OCI-M2 (cell line): ENCODE measurements at regions not wholly inside any gene's neighbourhood (a gene's known extent, or its start where the extent isn't known, plus 50 kb on each side); places are given as distances from the start of the nearest gene placed in this dataset.

Source experiments
- DNase-seq: peaks from one replicate; lab custom pipeline; 2025; ENCODE audit not compliant: unreplicated experiment; lab: John Stamatoyannopoulos, UW

DNA sequence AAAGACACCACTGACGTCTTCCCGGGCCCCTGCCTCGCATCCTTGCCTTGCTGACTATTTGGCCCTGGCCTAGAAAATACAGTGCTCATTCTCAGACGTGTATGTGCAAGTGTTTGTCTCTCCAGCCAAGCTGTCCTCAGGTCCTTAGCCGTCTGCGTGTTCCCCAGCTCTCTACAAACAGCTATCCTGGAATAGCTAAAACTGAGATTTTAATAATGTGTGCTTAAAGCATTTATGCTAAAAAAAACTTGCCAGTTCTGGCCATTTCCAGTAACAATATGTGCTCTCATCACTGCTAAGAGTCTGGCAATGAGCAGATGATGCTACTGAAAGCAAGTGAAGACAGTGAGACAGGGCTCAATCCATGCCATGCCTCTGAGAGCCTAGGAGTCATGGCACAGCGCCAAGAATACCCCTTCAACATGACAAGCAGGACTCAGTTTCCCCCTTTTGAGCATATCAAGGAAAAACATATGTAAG, 55.7 kb downstream of the IRF2BP2 start:
- DNase-seq, result no peak

DNA sequence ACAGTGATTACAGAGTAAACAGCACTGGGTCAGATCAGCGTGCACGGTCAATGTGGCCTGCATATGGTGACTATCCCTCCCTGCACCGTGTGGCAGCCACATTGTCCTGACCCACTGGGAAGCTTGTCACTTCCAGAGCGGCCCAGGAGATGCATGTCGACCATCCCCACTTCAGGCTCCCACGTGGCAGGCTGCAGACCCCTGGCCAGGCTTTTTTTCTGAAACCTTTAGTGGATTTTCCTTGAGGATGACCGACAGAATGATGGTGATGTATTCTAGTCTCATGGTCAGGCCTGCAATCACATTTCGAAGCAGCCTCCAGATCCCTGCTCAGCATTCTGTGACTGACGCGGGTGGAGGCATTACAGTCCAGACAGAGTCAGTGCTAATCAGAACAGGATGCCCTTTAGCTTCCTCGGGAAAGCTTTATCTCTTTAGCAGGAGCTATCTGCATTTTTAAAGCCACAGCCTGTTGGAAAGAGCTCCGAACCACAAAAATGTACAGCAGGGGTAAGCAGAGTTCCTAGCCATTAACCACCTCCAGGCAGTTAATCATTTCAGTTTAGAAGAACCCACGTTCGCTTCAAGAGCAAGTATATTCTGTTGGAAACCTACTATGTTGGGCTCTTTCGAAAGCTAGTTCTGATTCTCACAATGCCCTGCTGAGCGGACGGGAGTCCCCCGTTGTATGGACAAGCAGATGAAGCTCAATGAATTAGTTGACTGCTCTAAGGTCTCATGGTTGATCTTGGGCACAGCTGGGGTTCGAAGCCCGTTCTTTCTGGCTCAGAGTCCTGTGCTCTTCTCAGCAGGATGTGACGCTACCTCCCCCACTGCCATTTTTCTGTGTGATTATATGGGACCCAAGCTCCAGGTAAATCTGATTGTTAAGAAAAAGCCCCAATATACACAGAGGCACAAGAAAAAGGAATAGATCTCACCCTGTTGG, 56.5 kb downstream of the IRF2BP2 start:
- DNase-seq, result peak; percentile 58

GRCh38 chr1:234551032-234551378, 59.0 kb downstream of the IRF2BP2 start:
- no peak for DNase-seq

- no peak for DNase-seq
These were observed 59.5 kb downstream of the IRF2BP2 start for GRCh38 chr1:234550341-234551031.

DNA sequence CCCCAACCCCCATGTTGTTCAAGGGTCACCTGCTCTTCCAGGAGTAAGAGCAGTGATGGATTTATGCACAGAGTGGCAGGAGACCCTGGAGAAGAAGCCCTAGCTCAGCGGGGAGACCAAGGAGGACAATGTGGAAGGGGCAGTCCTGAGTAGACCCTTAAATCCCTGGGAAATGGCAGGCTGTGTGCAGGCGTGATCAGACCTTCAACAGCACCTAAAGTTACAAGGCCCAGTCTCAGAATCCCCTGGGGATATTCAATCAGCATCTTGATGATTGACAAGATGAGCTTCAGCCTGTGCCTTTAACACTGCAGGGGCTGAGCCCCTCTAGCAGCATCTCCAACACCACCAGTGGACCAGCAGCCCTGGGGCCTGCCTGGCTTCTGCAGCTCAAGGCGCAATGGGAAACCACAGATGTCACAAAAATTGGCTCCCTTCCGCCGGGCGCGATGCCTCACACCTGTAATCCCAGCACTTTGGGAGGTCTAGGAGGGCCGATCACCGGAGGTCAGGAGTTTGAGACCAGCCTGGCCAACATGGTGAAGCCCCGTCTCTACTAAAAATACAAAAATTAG, 60.4 kb downstream of the IRF2BP2 start:
- no peak for DNase-seq

DNA sequence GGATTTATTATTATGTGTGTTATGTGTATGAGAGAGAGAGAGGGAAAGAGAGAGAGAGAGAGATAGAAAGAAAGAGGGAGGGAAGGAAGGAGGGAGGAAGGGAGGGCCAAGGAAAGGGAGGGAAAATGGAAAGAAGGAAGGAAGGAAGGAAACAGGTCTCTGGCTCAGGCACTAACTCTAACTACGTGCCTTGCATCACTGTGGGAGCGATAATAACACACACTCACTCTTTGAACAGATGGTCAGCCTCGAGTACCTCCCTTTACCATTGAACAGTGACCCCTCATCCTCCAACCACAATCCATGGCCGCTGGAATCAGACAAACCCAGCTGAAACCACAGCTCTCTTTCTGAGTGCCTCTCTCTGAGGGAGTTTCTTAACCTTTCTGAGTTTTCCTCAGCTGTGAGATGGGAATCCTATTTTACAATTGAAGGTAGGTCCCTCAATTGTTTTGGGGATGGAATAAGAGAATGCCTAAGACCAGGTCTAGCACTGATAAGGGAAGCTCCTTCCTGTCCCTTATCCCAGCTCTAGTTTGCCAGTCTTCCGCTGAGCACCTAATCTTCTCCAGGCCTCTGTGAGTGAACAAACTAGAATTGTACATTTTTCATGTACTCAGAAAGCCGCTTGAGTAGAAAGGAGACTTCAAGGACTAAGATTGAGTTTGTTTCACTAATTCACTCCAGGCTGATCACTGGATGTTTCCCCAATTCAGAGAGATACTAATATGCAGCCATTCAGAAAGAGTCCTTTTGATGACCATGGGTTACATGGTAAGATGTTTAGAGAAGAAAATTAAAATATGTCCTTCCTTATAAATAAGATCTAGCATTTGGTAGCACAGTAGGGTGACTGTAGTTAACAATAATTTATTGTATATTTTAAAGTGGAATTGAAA, 62.8 kb downstream of the IRF2BP2 start:
- DNase-seq, result peak; percentile 39

DNA sequence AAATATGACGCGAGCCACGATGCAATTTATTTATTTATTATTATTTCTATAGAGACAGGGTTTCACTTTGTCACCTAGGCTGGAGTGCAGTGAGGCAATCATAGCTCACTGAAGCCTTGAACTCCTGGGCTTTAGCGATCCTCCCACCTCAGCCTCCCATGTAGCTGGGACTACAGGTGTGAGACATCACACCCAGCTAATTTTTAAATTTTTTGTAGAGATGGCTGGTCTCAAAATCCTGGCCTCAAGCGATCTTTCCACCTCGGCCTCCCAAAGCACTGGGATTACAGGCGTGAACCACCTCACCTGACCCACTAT, 63.6 kb downstream of the IRF2BP2 start:
- no peak for DNase-seq

DNA sequence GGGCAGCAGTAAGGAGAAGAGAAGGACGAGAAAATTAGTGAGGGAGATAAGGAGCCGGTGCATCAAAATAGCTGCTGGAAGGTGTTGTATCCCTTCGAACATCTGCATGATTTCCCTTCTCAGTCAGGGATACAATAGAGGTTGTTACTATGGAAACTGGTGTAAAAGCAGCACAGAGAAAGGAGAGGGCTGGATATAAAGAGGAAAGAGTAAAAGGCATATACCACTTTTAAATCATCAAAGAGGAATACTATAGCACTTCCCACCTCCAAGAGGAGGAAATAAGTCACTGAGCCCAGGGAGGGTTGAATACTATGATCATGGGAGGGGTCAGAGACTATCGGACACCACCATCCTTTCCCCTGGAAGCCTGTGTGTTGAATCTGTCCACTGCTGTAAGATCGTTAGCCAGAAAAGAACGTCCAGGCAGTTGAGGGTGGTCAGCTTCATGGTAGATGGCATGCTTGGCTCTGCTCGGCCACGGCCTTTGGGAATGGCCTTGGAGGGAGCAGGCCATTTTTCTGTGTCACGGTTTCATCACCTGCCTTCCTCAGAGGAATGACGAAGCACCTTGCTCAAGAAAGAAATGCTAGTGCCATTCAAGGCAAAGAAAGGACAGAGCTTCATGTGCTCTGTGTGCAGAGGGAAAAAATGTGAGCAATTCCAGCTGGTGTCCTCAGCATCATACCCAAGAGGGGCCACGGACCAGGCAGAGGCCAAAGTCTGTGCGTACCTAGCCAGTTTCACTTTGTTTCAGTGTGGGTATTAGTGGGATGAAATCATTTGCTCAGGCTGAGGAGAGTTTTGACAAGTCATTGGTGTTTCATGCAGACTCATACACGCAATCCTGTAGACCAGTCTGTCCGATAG, 64.2 kb downstream of the IRF2BP2 start:
- no peak for DNase-seq

GRCh38 chr1:234544087-234544579, 65.2 kb upstream of the TARBP1 start:
- no peak for DNase-seq

GRCh38 chr1:234543442-234544086, 64.6 kb upstream of the TARBP1 start:
- DNase-seq, result no peak

- no peak for DNase-seq
These were observed 63.4 kb upstream of the TARBP1 start for GRCh38 chr1:234542211-234542850.

- no peak for DNase-seq
These were observed 62.5 kb upstream of the TARBP1 start for GRCh38 chr1:234541286-234541975.

DNA sequence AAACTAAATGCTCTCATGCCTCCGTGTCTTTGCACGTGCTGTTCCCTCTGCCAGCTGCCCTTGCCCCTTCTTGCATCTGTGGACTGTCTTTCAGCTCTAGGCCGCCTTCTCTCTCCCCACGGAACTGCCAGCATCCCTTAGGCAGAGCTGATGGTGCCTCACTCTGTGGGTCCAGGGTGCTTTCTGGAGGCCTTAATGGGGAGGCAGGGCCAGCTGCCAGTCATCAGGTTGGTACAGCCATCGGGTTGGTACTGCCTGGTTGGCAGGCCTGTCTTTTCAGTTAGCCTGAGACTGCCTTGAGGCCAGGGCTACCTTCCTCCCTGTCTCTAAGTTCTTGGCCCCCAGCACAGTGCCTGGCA, 61.4 kb upstream of the TARBP1 start:
- DNase-seq, result no peak

GRCh38 chr1:234539666-234540403, 60.9 kb upstream of the TARBP1 start:
- DNase-seq, result no peak

DNA sequence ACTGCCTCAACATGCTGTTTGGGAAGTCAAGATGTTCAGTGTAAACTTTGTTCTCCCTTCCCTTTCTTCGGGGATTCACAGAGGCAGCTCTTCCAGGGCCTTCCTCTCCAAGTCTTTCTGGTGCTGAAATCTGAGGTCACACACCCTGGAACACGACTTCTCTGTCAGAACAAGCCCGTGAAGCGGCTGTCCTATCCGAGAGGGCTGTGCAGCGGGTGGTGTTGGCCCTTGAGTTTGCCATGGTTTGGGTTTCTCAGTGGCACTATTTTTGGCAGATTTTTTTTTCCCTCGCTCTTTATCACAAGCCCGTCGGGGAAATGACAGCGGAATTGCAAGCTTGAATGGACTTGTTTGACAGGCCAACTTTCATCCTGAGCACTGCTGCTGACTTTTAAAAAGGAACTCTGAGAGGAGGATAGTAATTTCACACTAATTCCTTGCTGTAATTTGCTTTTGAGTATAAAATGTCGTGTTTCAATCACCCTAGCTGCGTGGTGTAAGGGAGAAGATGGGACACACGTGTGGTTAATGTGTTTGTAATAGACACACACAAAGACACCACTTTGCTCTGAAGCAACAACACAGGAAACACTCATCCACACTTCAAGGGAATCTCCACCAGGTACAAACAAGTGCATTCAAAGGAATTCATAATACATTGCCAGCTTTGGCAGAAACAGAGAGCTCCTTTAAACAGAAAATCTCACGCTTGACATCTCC, 60.1 kb upstream of the TARBP1 start:
- DNase-seq, result no peak

- DNase-seq, result no peak
These were observed 59.2 kb upstream of the TARBP1 start for GRCh38 chr1:234538062-234538731.

DNA sequence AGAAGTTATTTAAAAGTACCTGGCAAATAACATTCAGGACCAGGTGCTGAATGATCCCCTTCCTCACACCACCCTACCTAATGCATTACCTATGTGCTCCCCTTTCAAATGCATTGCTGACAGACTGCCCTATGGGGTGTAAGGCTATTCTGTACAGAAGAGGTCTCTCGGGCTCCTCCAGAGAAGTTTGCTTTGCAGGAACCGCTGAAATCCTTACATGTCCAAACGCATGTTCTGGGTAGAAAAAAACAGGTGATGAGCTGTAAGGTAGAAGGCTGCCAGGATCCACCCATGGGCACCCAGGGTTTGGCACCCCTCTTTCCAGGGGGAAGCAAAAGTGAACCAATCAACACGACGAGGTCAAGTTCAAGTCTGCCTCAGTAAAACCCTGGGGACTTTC, 58.3 kb upstream of the TARBP1 start:
- DNase-seq, result no peak
